ENCODE measurements at regions not wholly inside any gene's neighbourhood (a gene's known extent, or its start where the extent isn't known, plus 50 kb on each side); places are given as distances from the start of the nearest gene placed in this dataset.

GRCh38 chr5:101966476-101966875, 329.6 kb downstream of the SLCO4C1 start:
- H2BK5ac ChIP-seq (ENCODE audit: low read depth, low read length) = no peak overlapping the region
- no peak overlapping the region for H2AK5ac ChIP-seq (ENCODE audit: low read depth, low read length)
- no peaks in the 10 kb centered on the region for H3K27me3 ChIP-seq (replicated peaks in 1 of 4; ENCODE audit: control insufficient read depth in 3 of 4, extremely low read depth in 1 of 4, insufficient read depth in 3 of 4, low read length in 3 of 4)
- H3K14ac ChIP-seq (ENCODE audit: insufficient read length) = no peak overlapping the region
- H2BK15ac ChIP-seq (ENCODE audit: low read length) = no peak overlapping the region
- H3K4me3 ChIP-seq (ENCODE audit: extremely low read depth in 1 of 4, insufficient read depth in 2 of 4, low read depth in 3 of 4, low read length in 4 of 4) = no peak overlapping the region
- H3K4me1 ChIP-seq (replicated peaks in 1 of 4; ENCODE audit: control insufficient read depth in 3 of 4, insufficient read depth in 4 of 4, low read length in 3 of 4) = no peaks in the 10 kb centered on the region
- FAIRE-seq = no peak
- no peak for DNase-seq (ENCODE audit: low read depth in 1 of 2, low spot score in 2 of 2)
- H3K4me2 ChIP-seq (ENCODE audit: insufficient read depth in 1 of 2, low read depth in 2 of 2, low read length in 2 of 2) = no peak overlapping the region
- TF ChIP-seq EZH2 (IDR thresholded peaks at IDR 0.05; ENCODE audit: low read depth, low read length, severe bottlenecking) = no peak
- H2BK120ac ChIP-seq (replicated peaks; ENCODE audit: low read depth, low read length) = no peak overlapping the region
- no peaks in the 10 kb centered on the region for H3K23me2 ChIP-seq (ENCODE audit: low read depth, low read length)
- H4K8ac ChIP-seq (ENCODE audit: extremely low read depth, insufficient read depth, low read length) = no peak overlapping the region
- no peak overlapping the region for H3K56ac ChIP-seq (replicated peaks; ENCODE audit: insufficient read length, low read depth, low read length)
- H4K91ac ChIP-seq (replicated peaks; ENCODE audit: insufficient read length, low read length) = no peak overlapping the region
- no peak overlapping the region for H4K5ac ChIP-seq (ENCODE audit: insufficient read length, low read depth, low read length)
- no peaks in the 10 kb centered on the region for H3K36me3 ChIP-seq (ENCODE audit: control insufficient read depth in 2 of 4, insufficient read depth in 4 of 4, low read length in 3 of 4)
- no peaks in the 10 kb centered on the region for H3K9me3 ChIP-seq (ENCODE audit: insufficient read depth in 2 of 2, low read depth in 1 of 2, low read length in 1 of 2)
- H2BK20ac ChIP-seq (ENCODE audit: low read length) = no peak overlapping the region
- WGBS, 2 experiments (ENCODE audit: extremely low coverage in 1 of 2, insufficient coverage in 1 of 2, insufficient read length in 1 of 2, insufficient replicate concordance in 2 of 2, low coverage in 1 of 2, low lambda C conversion rate in 2 of 2, missing lambda C conversion rate in 1 of 2) = 81% methylated on average over 2 of the region's 2 CpGs; no CpG with 5 or more reads in 1 of the 2 experiments
- H3K79me2 ChIP-seq (ENCODE audit: control insufficient read depth in 1 of 2, insufficient read depth in 2 of 2, low read length in 2 of 2) = no peaks in the 10 kb centered on the region
- no peak overlapping the region for H2BK12ac ChIP-seq (ENCODE audit: low read depth, low read length)
- no peak overlapping the region for H3K27ac ChIP-seq (ENCODE audit: low read depth, low read length)
- POLR2A ChIA-PET (ENCODE audit: partially characterized antibody) = no interaction called here
- H3K4ac ChIP-seq (replicated peaks; ENCODE audit: insufficient read length, low read depth, low read length) = no peak overlapping the region
- no peak overlapping the region for H3K23ac ChIP-seq (ENCODE audit: insufficient read length)
- no peak overlapping the region for H3K18ac ChIP-seq (ENCODE audit: extremely low read depth, low read length)
- H3K9ac ChIP-seq (replicated peaks in 1 of 4; ENCODE audit: extremely low read depth in 1 of 4, low read depth in 3 of 4, low read length in 3 of 4) = no peak overlapping the region
- CTCF ChIA-PET (ENCODE audit: partially characterized antibody) = interaction anchor here (1.0 kb wide), 1 partner anchor 288 kb away, joined by 3 read pairs; no protein-coding TSS in a partner anchor
- H3K79me1 ChIP-seq (ENCODE audit: low read depth, low read length) = no peaks in the 10 kb centered on the region
- H4K20me1 ChIP-seq (replicated peaks in 1 of 2; ENCODE audit: control insufficient read depth in 1 of 2, insufficient read depth in 2 of 2, low read length in 2 of 2) = no peaks in the 10 kb centered on the region
- no peak overlapping the region for H2AFZ ChIP-seq (ENCODE audit: low read length)

Measured in H1 (cell line).